ENCODE measurements at regions not wholly inside any gene's neighbourhood (a gene's known extent, or its start where the extent isn't known, plus 50 kb on each side); places are given as distances from the start of the nearest gene placed in this dataset.
A peak's percentile ranks its signal among the peaks of the same experiment; 100 is the strongest.

DNA sequence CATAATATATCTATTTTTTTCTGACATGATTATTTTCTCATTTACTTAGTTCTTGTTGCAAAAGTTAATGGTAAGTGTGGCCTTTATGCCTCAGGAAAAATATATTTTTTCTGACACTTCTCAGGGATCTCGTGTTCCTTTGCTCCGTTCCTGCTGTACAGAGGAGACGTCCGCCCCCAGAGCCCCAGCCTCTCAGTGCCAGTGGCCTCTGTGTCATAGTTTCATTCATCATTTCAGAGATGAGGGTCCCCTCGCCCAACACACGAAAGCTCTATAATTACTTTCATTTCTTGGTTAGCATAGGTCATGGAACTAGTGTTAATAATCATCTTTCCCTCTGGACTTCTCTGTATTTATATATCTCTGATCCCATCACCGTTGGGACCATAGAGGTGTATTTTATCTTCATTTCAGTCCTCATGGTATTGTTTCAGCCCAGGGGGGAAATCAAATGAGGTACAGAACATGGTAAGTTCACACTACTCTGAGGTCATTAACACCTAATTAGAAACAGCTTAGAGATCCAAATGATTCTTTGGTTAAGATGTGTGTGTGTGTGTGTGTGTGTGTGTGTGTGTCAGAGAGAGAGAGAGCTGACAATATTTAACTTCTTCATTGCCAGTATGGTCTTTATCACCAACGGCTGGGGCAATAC, 631.1 kb upstream of the TENM3 start:
- no peak for DNase-seq (ENCODE audit: low spot score)

DNA sequence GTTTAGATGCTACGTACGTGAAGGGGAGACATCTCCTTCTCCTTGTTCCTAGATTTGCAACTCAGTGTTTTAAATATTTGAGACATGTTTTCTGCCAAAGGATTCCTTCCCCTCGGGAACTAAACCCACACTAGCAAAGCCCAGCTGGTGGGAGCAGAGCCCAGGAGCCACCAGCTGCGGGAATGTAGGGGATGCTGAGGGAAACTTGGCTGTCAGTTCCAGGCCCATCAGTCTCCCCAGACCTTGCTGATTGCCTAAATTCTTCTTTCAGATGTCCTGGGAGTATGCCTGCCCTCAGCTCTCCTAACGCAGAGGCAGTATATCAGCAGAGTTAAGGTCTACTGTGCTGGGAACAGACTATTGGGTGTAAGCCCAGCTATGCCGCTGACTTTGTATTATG, 630.0 kb upstream of the TENM3 start:
- DNase-seq (ENCODE audit: low spot score): no peak

DNA sequence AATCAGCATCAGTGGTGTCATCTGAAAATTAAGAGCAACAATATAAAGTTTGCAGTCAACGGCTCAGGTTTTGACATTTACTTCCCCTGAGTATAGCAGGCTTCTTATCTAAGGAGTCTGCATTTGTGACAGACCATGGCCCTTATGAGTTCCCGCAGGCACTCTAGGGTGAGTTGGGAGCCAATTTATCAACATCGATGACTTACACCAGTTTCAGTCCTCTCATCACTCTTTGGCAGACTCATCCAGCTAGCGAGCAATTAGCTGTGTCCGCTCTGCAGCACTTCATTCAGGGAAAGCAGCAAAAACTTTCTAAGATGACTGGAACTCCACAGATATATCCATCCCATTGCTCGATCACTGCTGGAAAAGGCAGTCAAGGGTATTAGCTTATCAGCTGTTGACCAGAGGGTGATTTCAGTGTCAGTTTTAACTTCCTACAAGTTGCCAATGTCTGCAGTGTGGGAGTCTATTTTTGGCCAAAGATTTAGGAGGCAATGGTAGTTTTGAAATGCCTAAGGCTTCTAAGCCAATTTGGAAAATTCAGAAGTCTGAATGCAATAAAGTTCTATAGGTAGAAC, 625.1 kb upstream of the TENM3 start:
- no peak for DNase-seq (ENCODE audit: low spot score)

DNA sequence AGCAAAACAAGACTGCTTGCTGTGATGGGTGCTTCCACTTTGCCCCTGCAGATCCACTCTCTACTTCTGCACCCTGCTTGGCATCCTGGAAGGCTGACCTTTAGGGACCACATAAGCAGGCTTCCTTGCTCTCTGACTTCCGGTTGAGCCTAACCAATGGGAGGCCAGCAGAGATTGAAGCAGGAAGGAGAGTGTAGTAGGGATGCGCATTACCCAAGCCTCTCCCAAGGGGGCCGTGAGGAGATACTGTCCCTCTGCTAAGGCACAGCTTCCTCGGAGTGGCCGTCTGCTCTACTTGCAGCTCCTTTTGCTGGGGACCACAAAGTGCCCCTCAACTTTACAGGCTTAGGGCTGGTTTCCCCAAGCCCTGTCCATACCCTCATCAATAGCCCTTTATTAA, 624.3 kb upstream of the TENM3 start:
- DNase-seq (ENCODE audit: low spot score): no peak

DNA sequence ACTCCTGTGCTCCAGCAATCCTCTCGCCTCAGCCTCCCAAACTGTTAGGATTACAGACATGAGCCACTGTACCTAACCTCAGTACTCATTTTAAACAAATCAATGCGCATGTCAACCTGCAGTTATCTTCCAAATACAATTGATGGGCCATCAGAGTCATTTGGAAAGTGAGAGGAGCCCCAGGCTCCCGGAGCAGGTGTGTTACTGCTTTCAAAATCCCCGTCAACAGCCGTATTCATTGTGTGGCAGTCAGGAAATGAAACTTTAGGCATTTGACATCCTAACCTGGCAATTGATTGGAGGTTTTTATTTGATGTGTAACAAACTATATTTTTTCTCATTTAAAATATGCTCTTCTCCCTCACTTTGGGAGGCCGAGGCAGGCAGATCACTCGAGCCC, 623.6 kb upstream of the TENM3 start:
- no peak for DNase-seq (ENCODE audit: low spot score)

DNA sequence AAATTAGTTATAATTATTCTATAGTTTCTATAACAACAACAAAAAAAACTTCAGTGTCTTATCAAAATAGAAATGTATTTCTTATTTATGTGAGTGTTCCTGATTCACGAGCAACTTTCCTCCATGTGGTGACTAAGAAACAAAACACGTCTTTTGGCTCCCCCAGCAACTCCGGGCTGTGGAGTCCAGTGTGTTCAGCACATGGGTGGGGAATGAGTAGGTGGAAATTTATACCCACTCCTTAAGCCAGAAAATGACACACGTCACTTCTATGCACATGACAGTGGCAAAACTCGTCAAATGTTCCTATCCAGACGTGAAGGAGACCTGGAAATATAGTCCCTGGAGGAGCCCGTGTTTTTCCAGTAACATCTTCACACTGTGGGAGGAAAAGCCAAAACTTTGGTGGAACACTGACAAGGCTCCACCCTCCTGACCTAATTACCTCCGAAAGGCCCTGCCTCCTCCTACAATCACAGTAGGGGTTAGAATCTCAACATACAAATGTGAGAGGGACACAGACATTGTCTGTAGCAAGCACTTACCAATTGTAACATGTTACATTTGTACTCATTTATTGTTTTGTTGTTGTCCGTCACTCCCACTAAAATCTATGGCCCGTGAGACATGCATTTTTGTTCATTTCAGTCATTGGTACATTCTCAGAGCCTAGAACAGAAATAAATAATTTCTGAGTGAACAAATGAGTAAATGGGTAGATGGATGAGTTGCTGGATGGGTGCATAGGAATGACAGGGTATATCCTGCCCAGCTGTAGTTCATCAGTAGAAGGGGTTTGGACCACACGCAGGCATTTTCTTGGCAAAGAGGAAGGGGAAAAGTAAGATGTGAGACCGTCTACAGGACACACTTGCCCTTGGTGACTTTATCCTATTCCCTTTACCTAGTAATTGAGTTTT, 605.8 kb upstream of the TENM3 start:
- no peak for DNase-seq (ENCODE audit: low spot score)

DNA sequence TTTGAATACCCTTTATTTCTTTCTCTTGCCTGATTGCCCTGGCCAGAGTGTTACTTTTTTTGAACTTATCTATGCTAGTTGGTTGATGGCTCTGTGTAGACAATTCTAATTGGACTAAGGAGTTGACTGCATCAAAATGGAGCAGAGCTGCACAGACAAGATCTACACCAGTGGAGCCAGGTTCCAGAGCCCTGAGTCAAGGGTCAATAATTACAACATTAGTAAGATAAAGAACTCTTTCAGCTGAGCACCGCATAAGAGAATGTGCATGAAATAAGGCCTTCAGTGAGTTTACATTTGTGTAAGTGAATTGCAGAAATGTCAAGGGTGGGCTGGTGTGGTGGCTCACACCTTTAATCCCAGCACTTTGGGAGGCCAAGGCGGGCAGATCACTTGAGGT, 599.7 kb upstream of the TENM3 start:
- DNase-seq (ENCODE audit: low spot score): no peak

DNA sequence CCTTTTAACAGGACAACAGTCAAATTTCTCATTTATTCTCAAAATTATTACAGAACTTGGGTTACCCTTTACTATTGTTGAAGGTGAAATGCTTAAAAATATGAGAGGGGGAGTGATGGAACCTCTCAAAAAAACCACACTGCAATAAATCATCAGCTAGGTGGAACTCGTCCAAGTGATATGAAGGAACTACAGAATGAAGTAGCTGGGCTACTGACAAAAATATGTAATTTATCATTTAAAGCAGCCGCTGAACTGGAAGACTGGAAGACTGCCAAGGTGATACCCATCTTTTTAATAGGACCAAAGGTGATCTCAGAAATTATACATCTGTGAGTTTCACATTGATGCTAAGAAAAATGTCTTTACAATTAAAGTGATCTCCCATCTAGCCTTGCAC, 597.7 kb upstream of the TENM3 start:
- no peak for DNase-seq (ENCODE audit: low spot score)

DNA sequence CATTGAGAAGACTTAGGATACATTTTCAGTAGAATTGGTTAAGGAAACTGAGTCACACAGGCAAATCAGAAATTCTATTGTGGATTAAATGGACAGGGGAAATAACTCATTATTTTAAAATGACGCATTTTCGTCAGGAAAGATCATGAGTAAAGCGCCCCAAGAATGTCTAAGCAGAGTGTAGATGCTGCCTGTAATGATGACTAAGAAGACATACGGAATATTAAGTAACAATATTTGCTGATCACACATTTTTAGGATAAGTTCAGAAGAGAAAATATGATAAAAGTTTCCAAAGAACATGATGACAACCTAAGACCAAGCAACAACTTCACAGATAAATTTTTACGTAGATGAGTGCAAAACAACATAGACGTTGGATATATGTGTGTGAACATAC, 596.3 kb upstream of the TENM3 start:
- no peak for DNase-seq (ENCODE audit: low spot score)

DNA sequence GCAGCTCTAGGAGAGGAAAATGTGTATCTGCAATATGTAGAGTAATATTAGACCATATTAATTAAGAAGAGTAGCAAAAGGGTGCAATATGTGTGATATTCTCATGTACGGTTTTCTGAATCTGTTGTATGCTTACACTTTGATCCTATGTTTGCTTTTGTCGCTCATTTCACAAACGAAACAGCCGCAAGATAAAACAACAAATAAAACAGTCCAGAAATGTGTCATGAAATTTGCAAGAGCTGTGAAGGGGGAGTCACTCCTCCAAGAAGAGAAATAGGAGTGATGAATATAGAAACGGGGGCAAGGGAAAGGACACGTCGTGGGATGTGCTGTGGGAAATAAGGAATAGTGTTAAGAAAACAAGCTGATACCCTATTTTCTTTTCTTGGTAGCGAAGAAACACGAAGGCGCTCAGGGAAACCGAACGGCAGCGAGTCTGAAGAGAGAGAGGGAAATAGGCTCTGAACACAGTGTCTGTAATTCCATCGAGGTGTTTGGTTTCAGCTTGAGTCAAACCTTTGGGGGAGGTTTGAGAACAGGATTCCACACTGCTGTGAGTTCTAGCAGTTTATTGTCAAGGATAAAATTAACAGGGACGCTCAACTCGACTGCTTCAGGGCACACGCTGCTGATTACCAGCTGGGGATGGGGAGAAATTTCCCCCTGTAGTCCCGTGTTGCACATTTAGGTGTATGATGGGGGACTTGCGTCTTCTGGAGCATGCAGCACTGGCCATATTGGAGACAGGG, 595.6 kb upstream of the TENM3 start:
- no peak for DNase-seq (ENCODE audit: low spot score)

DNA sequence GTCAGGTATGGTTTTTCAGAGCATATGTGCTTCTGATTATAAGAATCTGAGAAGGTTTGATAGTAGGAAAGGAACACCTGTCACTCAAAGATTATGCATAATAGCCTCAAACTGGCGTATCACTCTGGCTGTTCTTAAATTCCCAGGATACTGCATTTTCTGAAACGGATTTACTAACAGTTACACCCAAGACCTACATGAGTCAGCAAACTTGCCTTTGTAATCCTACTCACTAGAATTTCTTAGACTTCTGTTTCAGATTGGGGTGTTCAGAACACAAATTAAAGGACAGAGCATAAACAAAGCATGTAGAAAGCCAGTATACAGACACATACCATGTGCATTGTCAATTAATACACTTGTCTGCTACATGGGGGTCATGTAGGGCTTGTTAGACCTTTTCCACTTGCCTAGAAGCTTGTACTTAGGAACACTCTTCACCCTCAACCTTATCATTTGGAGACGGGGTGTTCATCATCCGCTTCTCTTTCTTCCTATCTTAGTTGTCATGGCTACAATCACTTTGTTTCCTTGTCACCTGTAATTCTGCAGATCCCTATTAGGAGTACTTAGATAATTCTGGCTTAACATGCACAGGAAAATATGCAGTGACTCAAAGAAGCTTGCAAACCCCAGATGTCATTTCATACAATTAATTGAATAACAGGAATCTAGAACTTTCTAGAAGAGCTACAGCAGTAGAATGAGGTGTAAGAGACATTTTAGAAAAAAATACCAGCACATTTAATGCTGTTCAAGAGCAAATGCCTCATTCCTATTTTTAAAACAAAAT, 593.0 kb upstream of the TENM3 start:
- no peak for DNase-seq (ENCODE audit: low spot score)

DNA sequence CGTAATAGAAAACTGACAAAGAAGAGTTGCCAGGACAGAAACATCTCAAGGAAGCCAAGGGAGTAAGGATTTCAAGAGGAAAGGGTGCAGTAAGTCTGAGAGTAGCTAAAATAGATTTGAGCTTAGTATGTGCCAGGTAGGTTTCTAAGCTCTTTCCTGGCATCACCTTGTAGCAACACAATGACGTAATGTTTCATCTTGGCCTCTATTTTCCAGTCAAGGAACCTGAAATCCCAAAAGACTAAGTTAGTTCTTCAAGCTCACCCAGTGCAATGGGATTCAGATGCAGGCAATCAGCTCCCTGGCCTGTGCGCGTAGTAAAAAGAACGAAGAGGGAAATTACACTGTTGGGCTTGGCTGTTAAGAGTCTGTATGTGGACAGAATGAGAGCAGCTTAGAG, 586.5 kb upstream of the TENM3 start:
- DNase-seq (ENCODE audit: low spot score): no peak

DNA sequence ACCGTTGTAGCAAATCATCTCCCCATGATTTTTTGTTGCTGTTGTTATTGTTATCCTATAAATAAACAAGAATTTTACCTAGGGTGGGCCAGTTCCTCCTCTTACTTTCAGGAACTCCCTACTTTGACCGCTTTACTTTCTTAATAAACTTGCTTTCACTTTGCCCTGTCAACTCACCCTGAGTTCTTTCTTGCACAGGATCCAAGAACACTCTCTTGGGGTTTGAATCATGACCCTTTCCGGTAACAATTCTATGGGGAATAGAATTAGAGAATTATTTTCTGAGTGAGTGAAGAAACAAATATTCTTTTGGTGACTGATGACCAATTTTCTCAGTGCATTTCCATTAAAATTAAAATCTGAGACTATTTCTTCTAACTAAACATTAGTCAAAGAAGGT, 584.0 kb upstream of the TENM3 start:
- DNase-seq (ENCODE audit: low spot score): no peak

DNA sequence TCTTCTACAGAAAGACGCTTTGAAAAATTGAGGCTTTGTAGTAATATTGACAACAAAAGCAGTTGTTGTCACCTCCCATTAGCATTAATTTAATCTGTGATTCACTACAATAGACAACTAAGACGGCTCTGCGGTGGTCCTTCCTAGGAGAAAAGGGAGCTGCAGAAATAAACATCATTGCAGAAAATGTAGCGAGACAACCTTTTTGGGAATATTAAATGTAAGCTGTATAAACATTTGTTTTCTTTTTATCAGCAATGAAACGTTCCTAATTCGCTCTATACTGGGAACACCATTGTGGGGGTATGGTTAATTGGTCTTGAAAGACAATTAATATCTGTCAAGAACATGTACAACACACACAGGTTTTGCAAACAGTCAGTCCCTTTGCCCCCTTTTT, 583.3 kb upstream of the TENM3 start:
- DNase-seq (ENCODE audit: low spot score): no peak

DNA sequence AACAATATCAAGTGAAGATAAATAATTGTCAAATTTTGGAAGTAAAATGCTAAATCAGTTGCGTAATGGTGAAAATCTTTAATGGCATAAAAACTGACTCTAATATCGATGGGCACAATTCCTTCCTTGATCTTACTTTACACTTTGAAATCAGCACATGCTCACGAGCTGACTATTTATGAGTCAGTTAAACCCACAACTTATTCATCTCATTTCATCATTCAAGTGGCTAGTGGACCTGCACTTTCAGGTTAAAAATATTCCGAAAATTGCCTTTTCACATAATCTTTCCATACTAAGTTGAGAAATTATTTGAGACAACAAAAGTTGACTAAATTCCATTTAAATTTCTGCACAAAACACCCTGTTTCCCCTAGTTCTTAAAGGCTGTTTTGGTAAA, 582.1 kb upstream of the TENM3 start:
- peak; percentile 16 for DNase-seq (ENCODE audit: low spot score)

DNA sequence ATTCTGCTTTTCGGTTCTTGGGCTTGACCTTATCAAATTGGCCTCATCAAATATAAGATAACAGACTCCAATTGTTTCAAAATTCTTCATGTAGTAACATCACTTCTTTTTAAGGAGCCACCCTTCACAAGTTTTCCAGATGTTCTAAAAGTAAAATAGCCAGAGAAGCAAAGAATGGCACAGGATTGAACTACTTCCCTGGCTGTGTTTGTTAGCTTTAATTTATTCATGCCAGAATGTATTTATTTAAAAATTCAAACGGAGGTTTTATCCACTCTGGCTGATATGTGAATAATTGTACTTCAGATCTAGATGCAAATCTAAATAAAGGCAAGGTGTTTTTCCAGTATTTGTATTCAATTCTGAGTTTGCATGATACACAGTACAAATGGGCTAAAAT, 581.3 kb upstream of the TENM3 start:
- no peak for DNase-seq (ENCODE audit: low spot score)

DNA sequence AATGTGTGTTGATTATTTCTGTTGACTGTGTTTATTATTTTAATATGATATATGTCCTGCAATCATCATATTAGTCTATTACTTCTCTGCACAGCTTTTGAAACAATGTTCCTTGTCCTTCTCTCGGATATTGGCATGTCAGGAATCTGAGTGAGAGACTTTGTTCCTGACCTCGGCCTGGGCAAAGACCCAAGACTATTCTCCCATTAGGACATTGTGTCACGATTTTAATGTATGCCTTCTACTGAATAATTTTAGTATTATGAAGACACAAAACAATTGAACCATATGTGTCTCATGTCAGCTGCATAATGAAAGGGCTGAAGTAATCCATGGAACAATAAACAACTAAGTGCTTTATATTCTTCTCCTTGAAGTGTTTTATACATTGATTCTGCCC, 580.8 kb upstream of the TENM3 start:
- no peak for DNase-seq (ENCODE audit: low spot score)

DNA sequence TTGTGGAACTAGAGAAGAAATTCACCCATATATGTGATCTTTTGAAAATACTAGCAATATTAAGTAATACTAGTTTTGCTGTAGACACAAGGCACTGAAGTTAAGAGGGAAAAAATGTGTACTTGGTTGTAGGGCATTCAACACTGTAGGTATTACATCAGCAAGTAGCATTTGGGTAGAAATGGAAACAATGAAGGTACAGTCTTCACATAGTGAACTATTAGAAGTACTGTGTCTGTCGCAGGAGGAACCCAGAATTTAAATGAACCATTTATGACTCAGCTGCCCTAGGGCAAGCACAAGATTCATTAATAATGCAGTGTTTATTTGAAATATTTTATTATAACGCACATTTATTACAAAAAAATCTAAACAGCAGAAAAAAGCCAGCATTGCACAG, 572.7 kb upstream of the TENM3 start:
- no peak for DNase-seq (ENCODE audit: low spot score)

DNA sequence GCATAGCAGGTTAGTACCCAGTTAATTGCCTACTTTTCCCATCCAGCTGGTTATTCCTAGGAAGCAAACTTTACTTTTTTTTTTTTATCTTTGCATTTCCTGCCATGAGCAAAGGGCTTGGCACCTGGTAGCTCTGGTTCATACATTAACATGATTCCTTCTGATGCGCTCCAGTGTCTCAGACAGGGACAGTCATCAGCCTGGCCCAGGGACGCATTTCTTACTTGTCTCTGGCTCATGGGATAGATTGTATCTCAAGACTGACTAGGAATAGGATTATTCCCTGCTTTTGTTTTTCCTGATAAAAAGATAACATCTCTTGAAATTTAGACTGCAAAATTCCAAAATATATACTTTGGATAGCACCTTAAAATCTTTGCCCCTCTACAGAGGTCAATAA, 571.5 kb upstream of the TENM3 start:
- no peak for DNase-seq (ENCODE audit: low spot score)

DNA sequence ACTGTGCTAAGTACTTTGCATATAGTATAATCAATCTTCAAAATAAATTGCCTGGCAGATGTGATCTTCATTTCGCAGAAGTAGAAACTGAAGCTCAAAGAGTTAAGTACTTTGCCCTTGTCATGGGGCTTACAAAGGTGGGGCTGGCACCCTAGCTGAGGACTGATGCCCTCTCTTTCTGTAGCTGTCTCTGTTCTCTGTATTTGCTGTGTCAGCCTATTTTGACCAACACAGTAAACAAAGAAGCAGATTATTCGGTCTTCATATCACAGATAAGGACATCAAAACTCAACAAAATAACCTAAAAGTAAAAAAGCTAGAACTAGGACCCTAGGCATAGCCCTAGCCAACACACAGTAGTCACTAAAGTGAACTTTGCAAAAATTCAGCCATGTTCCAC, 570.5 kb upstream of the TENM3 start:
- no peak for DNase-seq (ENCODE audit: low spot score)

DNA sequence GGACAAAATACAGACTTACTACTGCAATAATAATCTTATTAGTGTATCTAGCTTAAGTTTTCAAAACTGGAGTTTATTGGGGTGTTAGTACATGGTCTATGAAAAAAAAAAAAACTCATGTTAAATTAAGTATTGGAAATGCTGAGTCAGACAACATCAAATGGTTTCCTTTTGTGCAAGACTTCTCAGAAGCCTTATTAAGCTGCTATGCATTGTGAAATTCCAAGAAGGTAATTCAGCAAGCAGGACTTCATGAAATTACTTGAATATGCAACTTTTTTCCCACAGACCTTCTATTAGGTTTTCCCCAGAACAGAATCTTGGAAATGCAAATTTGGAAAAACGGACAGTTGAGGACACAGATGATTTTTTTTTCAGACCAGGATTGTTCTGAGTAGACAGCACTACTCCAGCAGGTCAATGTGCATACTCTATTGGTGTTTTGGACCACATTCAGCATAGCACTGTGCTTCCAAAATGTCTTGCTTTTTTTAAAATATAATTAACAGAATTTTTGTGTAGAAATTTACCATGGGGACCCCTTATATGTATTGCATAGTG, 568.8 kb upstream of the TENM3 start:
- no peak for DNase-seq (ENCODE audit: low spot score)
